ENCODE measurements at regions not wholly inside any gene's neighbourhood (a gene's known extent, or its start where the extent isn't known, plus 50 kb on each side); places are given as distances from the start of the nearest gene placed in this dataset.
A peak's percentile ranks its signal among the peaks of the same experiment; 100 is the strongest.

- TF ChIP-seq ESRRG (CRISPR knock-in tag; IDR thresholded peaks at IDR 0.05) (no peak), ISL1 (CRISPR knock-in tag; IDR thresholded peaks at IDR 0.05) (no peak), TCF4 (CRISPR knock-in tag; IDR thresholded peaks at IDR 0.05; ENCODE audit: borderline replicate concordance) (no peak), TOX (CRISPR knock-in tag; IDR thresholded peaks at IDR 0.05; ENCODE audit: borderline replicate concordance) (no peak), PPARA (CRISPR knock-in tag; IDR thresholded peaks at IDR 0.05; ENCODE audit: borderline replicate concordance) (no peak), POU6F1 (CRISPR knock-in tag; IDR thresholded peaks at IDR 0.05; ENCODE audit: borderline replicate concordance, low read depth) (no peak), BACH2 (CRISPR knock-in tag; IDR thresholded peaks at IDR 0.05; ENCODE audit: borderline replicate concordance) (no peak), ZFP3 (CRISPR knock-in tag; IDR thresholded peaks at IDR 0.05) (no peak), CSRNP3 (CRISPR knock-in tag; IDR thresholded peaks at IDR 0.05) (no peak), ARNTL (CRISPR knock-in tag; IDR thresholded peaks at IDR 0.05; ENCODE audit: borderline replicate concordance, low read depth) (no peak), CSDC2 (CRISPR knock-in tag; IDR thresholded peaks at IDR 0.05) (no peak)
- ATAC-seq: no peak
Measured at GRCh38 chr5:174246743-174247142, 201.2 kb downstream of the NSG2 start.

- no peak for ATAC-seq
- TF ChIP-seq TOX (CRISPR knock-in tag; IDR thresholded peaks at IDR 0.05; ENCODE audit: borderline replicate concordance) (no peak), ZC3H10 (CRISPR knock-in tag; IDR thresholded peaks at IDR 0.05) (no peak), POU6F1 (CRISPR knock-in tag; IDR thresholded peaks at IDR 0.05; ENCODE audit: borderline replicate concordance, low read depth) (no peak), TCF4 (CRISPR knock-in tag; IDR thresholded peaks at IDR 0.05; ENCODE audit: borderline replicate concordance) (no peak)
Measured at GRCh38 chr5:174247301-174247700, 201.8 kb downstream of the NSG2 start.

- ATAC-seq: peak; percentile 61; the same call in 1 of the 3 replicates
- TF ChIP-seq CSRNP3 (CRISPR knock-in tag; IDR thresholded peaks at IDR 0.05) (0 out of 2 replicates have a peak, but pooled peaks have one; percentile 36), ESRRG (CRISPR knock-in tag; IDR thresholded peaks at IDR 0.05) (no peak), OSR1 (CRISPR knock-in tag; IDR thresholded peaks at IDR 0.05) (no peak), TCF4 (CRISPR knock-in tag; IDR thresholded peaks at IDR 0.05; ENCODE audit: borderline replicate concordance) (peak; percentile 88), TSHZ2 (CRISPR knock-in tag; IDR thresholded peaks at IDR 0.05) (peak; percentile 85; the same call in 1 of the 2 replicates)
Measured at GRCh38 chr5:174251305-174252000, 205.9 kb downstream of the NSG2 start.

GRCh38 chr5:174252121-174252520 is 206.6 kb downstream of the NSG2 start:
- TF ChIP-seq ESRRG (CRISPR knock-in tag; IDR thresholded peaks at IDR 0.05) (no peak), CSRNP3 (CRISPR knock-in tag; IDR thresholded peaks at IDR 0.05) (no peak), ZFP3 (CRISPR knock-in tag; IDR thresholded peaks at IDR 0.05) (no peak), POU6F1 (CRISPR knock-in tag; IDR thresholded peaks at IDR 0.05; ENCODE audit: borderline replicate concordance, low read depth) (no peak), TCF4 (CRISPR knock-in tag; IDR thresholded peaks at IDR 0.05; ENCODE audit: borderline replicate concordance) (no peak), PATZ1 (CRISPR knock-in tag; IDR thresholded peaks at IDR 0.05; ENCODE audit: borderline replicate concordance) (no peak), OSR1 (CRISPR knock-in tag; IDR thresholded peaks at IDR 0.05) (no peak)
- no peak; the same call in 2 of the 3 replicates for ATAC-seq

Data from SK-N-SH treated with all-trans-retinoic acid at 6 μM for 48 hours (cell line).